OCI-LY1 (cell line): ENCODE measurements at regions not wholly inside any gene's neighbourhood (a gene's known extent, or its start where the extent isn't known, plus 50 kb on each side); places are given as distances from the start of the nearest gene placed in this dataset.

ENCODE experiments used
- H2AFZ ChIP-seq: fragments of 200-600 bp; sonication (generic), shearing (Covaris generic); 2 replicates; pipeline ENCODE4 v1.6.0; 2014; ENCODE audit warnings: antibody characterized with exemption, mild to moderate bottlenecking, low read length
- H3F3A ChIP-seq: fragments of 200-600 bp; sonication (generic), shearing (Covaris generic); 2 replicates; pipeline ENCODE4 v1.6.0; 2014; ENCODE audit warnings: mild to moderate bottlenecking, antibody characterized with exemption, low read length, moderate library complexity; ENCODE audit not compliant: insufficient read depth
- H3K27ac ChIP-seq: fragments of 200-600 bp; sonication (generic); 2 replicates; pipeline ENCODE4 v1.5.1; 2014; ENCODE audit warnings: low read length, mixed run types, mild to moderate bottlenecking, low read depth; ENCODE audit not compliant: poor library complexity, severe bottlenecking
- H3K27me3 ChIP-seq: fragments of 200-600 bp; sonication (generic); 2 replicates; pipeline ENCODE4 v1.6.0; 2014; ENCODE audit warnings: antibody characterized with exemption, mild to moderate bottlenecking, low read length, moderate library complexity; ENCODE audit not compliant: insufficient read depth
- H3K36me3 ChIP-seq: fragments of 200-600 bp; sonication (generic); 2 replicates; pipeline ENCODE4 v1.6.1; 2014; ENCODE audit warnings: mild to moderate bottlenecking, antibody characterized with exemption, low read length, moderate library complexity, mixed read lengths; ENCODE audit not compliant: insufficient read depth
- H3K4me1 ChIP-seq: fragments of 200-600 bp; sonication (generic); 2 replicates; pipeline ENCODE4 v1.5.1; 2014; ENCODE audit warnings: mild to moderate bottlenecking, low read length, moderate library complexity; ENCODE audit not compliant: insufficient read depth, severe bottlenecking
- H3K4me2 ChIP-seq: fragments of 200-600 bp; sonication (generic), shearing (Covaris generic); 2 replicates; pipeline ENCODE4 v1.6.1; 2014; ENCODE audit warnings: low read length
- H3K4me3 ChIP-seq: fragments of 200-600 bp; sonication (generic); 2 replicates; pipeline ENCODE4 v1.5.1; 2014; ENCODE audit warnings: low read length, low read depth, mild to moderate bottlenecking, mixed read lengths; ENCODE audit not compliant: poor library complexity, severe bottlenecking
- H3K79me2 ChIP-seq: fragments of 200-600 bp; shearing (Covaris generic); 2 replicates; pipeline ENCODE4 v1.6.1; 2016; ENCODE audit warnings: mixed run types, low read length, mixed read lengths; ENCODE audit not compliant: insufficient read depth
- H3K9ac ChIP-seq: fragments of 200-600 bp; sonication (generic), shearing (Covaris generic); 2 replicates; pipeline ENCODE4 v1.6.1; 2014; ENCODE audit warnings: mild to moderate bottlenecking, low read length, mixed read lengths
- H3K9me2 ChIP-seq: fragments of 200-600 bp; sonication (generic), shearing (Covaris generic); 2 replicates; pipeline ENCODE4 v1.6.1; 2014; ENCODE audit warnings: low read depth, mild to moderate bottlenecking, low read length, mixed read lengths
- H3K9me3 ChIP-seq: fragments of 200-600 bp; shearing (Covaris generic); 2 replicates; pipeline ENCODE4 v1.6.1; 2014; ENCODE audit warnings: low read length, mixed read lengths
- H4K20me1 ChIP-seq: fragments of 200-600 bp; sonication (generic), shearing (Covaris generic); 2 replicates; pipeline ENCODE4 v1.6.0; 2016; ENCODE audit warnings: mild to moderate bottlenecking, low read length; ENCODE audit not compliant: insufficient read depth
- CTCF ChIP-seq: fragments of 200-600 bp; sonication (generic), shearing (Covaris generic); IDR thresholded peaks from 2 replicates; pipeline ENCODE4 v1.5.1; 2017; ENCODE audit warnings: mild to moderate bottlenecking, antibody characterized with exemption, low read length, moderate library complexity, mixed read lengths
- EZH2 ChIP-seq: fragments of 200-600 bp; sonication (generic), shearing (Covaris generic); IDR thresholded peaks from 2 replicates; pipeline ENCODE4 v1.8.0; 2017; ENCODE audit warnings: borderline replicate concordance, mixed run types, mild to moderate bottlenecking, antibody characterized with exemption, low read length, moderate library complexity, mixed read lengths

GRCh38 chr3:152155246-152156020 lies 113.3 kb upstream of the MBNL1 start:
- Histone ChIP-seq H3K4me1 (no peaks in the 10 kb centered on the region), H3K36me3 (no peaks in the 10 kb centered on the region), H3K9ac (no peak overlapping the region), H3K27ac (no peak overlapping the region), H4K20me1 (no peaks in the 10 kb centered on the region), H3K9me2 (no peaks in the 10 kb centered on the region), H3K4me3 (no peak overlapping the region), H3K9me3 (no peaks in the 10 kb centered on the region; the same call in 1 of the 2 replicates), H3F3A (no peaks in the 10 kb centered on the region), H3K27me3 (no peaks in the 10 kb centered on the region), H2AFZ (no peak overlapping the region), H3K4me2 (no peak overlapping the region), H3K79me2 (no peaks in the 10 kb centered on the region)
- TF ChIP-seq CTCF (no peak), EZH2 (no peak)

- no peaks in the 10 kb centered on the region for H3K4me1 ChIP-seq
- no peak overlapping the region for H3K27ac ChIP-seq
- no peak overlapping the region for H3K9ac ChIP-seq
Measured at GRCh38 chr3:152156880-152157279, 111.8 kb upstream of the MBNL1 start.

GRCh38 chr3:152157337-152157736 lies 111.4 kb upstream of the MBNL1 start:
- H2AFZ ChIP-seq: no peak overlapping the region
- no peak overlapping the region for H3K4me3 ChIP-seq
- H3K27ac ChIP-seq: no peak overlapping the region
- TF ChIP-seq CTCF (no peak), EZH2 (no peak)
- H3F3A ChIP-seq: no peaks in the 10 kb centered on the region
- no peaks in the 10 kb centered on the region for H4K20me1 ChIP-seq
- H3K4me2 ChIP-seq: no peak overlapping the region
- no peak overlapping the region for H3K9ac ChIP-seq
- H3K79me2 ChIP-seq: no peaks in the 10 kb centered on the region
- H3K4me1 ChIP-seq: no peaks in the 10 kb centered on the region
- no peaks in the 10 kb centered on the region for H3K9me2 ChIP-seq
- H3K27me3 ChIP-seq: no peaks in the 10 kb centered on the region; the same call in 1 of the 2 replicates
- no peaks in the 10 kb centered on the region for H3K36me3 ChIP-seq
- no peaks in the 10 kb centered on the region; the same call in 1 of the 2 replicates for H3K9me3 ChIP-seq

More at GRCh38 chr3:152156880-152157279, 111.8 kb upstream of the MBNL1 start:
- H3F3A ChIP-seq: no peaks in the 10 kb centered on the region
- no peaks in the 10 kb centered on the region for H3K36me3 ChIP-seq
- H3K4me2 ChIP-seq: no peak overlapping the region
- no peak overlapping the region for H2AFZ ChIP-seq
- H3K79me2 ChIP-seq: no peaks in the 10 kb centered on the region
- H4K20me1 ChIP-seq: no peaks in the 10 kb centered on the region
- no peaks in the 10 kb centered on the region; the same call in 1 of the 2 replicates for H3K27me3 ChIP-seq
- TF ChIP-seq EZH2: no peak
- no peak for TF ChIP-seq CTCF
- no peaks in the 10 kb centered on the region for H3K9me2 ChIP-seq
- H3K9me3 ChIP-seq: no peaks in the 10 kb centered on the region; the same call in 1 of the 2 replicates
- no peak overlapping the region for H3K4me3 ChIP-seq
